ENCODE measurements at regions not wholly inside any gene's neighbourhood (a gene's known extent, or its start where the extent isn't known, plus 50 kb on each side); places are given as distances from the start of the nearest gene placed in this dataset.

- H3K4me3 ChIP-seq (ENCODE audit: insufficient read length, low read depth): no peak overlapping the region
- H3K9ac ChIP-seq (ENCODE audit: insufficient read length, low read depth): no peak overlapping the region
- H3K4me1 ChIP-seq (ENCODE audit: insufficient read depth, insufficient read length): no peaks in the 10 kb centered on the region
- no peak for TF ChIP-seq SUZ12 (IDR thresholded peaks at IDR 0.05; ENCODE audit: extremely low read depth, insufficient read depth, insufficient read length)
- no peak for TF ChIP-seq ZNF274 (IDR thresholded peaks at IDR 0.05; ENCODE audit: low read depth, low read length)
- TF ChIP-seq YY1 (IDR thresholded peaks at IDR 0.05; ENCODE audit: insufficient read depth, insufficient read length): no peak
- no peaks in the 10 kb centered on the region for H3K9me3 ChIP-seq (ENCODE audit: insufficient read depth, low read length)
- no peak for DNase-seq (ENCODE audit: low read depth, low spot score)
- no peaks in the 10 kb centered on the region for H3K36me3 ChIP-seq (ENCODE audit: insufficient read depth, insufficient read length, low read length)
- no peaks in the 10 kb centered on the region for H3K27me3 ChIP-seq (ENCODE audit: insufficient read depth, insufficient read length)
Observed at GRCh38 chr3:144866476-144866875, 894.9 kb downstream of the DIPK2A start.

DNA sequence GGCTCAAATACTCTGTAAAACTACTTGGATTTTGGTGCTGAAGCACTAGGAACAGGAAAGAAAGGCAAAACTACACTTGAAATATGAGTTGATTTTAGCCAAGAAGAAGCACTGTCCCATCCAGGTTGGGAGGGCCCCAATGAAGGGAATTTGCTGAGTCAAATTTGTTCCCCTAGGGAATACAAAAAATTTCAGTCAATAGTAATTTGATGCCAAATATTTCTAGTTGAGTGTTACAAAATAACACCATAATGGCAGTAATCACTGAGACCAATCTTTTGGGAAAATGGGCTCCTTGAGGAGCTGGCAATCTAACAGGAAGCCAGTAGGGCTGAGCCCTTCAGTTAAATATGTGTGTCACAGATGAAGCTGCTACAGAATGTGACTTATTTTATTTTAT lies 896.9 kb downstream of the DIPK2A start:
- Histone ChIP-seq H3K4me1 (ENCODE audit: insufficient read depth, insufficient read length) (no peaks in the 10 kb centered on the region), H3K36me3 (ENCODE audit: insufficient read depth, insufficient read length, low read length) (no peaks in the 10 kb centered on the region), H3K9me3 (ENCODE audit: insufficient read depth, low read length) (no peaks in the 10 kb centered on the region), H3K9ac (ENCODE audit: insufficient read length, low read depth) (no peak overlapping the region), H3K27me3 (ENCODE audit: insufficient read depth, insufficient read length) (no peaks in the 10 kb centered on the region), H3K4me3 (ENCODE audit: insufficient read length, low read depth) (no peak overlapping the region)
- TF ChIP-seq YY1 (IDR thresholded peaks at IDR 0.05; ENCODE audit: insufficient read depth, insufficient read length) (no peak), ZNF274 (IDR thresholded peaks at IDR 0.05; ENCODE audit: low read depth, low read length) (no peak)
- DNase-seq (ENCODE audit: low read depth, low spot score): no peak

- TF ChIP-seq YY1 (IDR thresholded peaks at IDR 0.05; ENCODE audit: insufficient read depth, insufficient read length): no peak
- TF ChIP-seq SUZ12 (IDR thresholded peaks at IDR 0.05; ENCODE audit: extremely low read depth, insufficient read depth, insufficient read length): no peak
- TF ChIP-seq ZNF274 (IDR thresholded peaks at IDR 0.05; ENCODE audit: low read depth, low read length): no peak
Observed at GRCh38 chr3:144873066-144873465, 901.4 kb downstream of the DIPK2A start.

GRCh38 chr3:144875211-144875610 lies 903.6 kb downstream of the DIPK2A start:
- Histone ChIP-seq H3K9ac (ENCODE audit: insufficient read length, low read depth) (no peak overlapping the region), H3K36me3 (ENCODE audit: insufficient read depth, insufficient read length, low read length) (no peaks in the 10 kb centered on the region), H3K4me3 (ENCODE audit: insufficient read length, low read depth) (no peak overlapping the region), H3K9me3 (ENCODE audit: insufficient read depth, low read length) (no peaks in the 10 kb centered on the region), H3K27me3 (ENCODE audit: insufficient read depth, insufficient read length) (no peaks in the 10 kb centered on the region), H3K4me1 (ENCODE audit: insufficient read depth, insufficient read length) (no peaks in the 10 kb centered on the region)
- TF ChIP-seq ZNF274 (IDR thresholded peaks at IDR 0.05; ENCODE audit: low read depth, low read length) (no peak), SUZ12 (IDR thresholded peaks at IDR 0.05; ENCODE audit: extremely low read depth, insufficient read depth, insufficient read length) (no peak), YY1 (IDR thresholded peaks at IDR 0.05; ENCODE audit: insufficient read depth, insufficient read length) (no peak)
- DNase-seq (ENCODE audit: low read depth, low spot score): no peak

More at GRCh38 chr3:144873066-144873465, 901.4 kb downstream of the DIPK2A start:
- DNase-seq (ENCODE audit: low read depth, low spot score): no peak
- no peaks in the 10 kb centered on the region for H3K36me3 ChIP-seq (ENCODE audit: insufficient read depth, insufficient read length, low read length)
- H3K9ac ChIP-seq (ENCODE audit: insufficient read length, low read depth): no peak overlapping the region
- no peaks in the 10 kb centered on the region for H3K27me3 ChIP-seq (ENCODE audit: insufficient read depth, insufficient read length)
- no peaks in the 10 kb centered on the region for H3K9me3 ChIP-seq (ENCODE audit: insufficient read depth, low read length)
- no peak overlapping the region for H3K4me3 ChIP-seq (ENCODE audit: insufficient read length, low read depth)
- no peaks in the 10 kb centered on the region for H3K4me1 ChIP-seq (ENCODE audit: insufficient read depth, insufficient read length)

- H3K9ac ChIP-seq (ENCODE audit: insufficient read length, low read depth): no peak overlapping the region
- H3K4me1 ChIP-seq (ENCODE audit: insufficient read depth, insufficient read length): no peaks in the 10 kb centered on the region
- H3K27me3 ChIP-seq (ENCODE audit: insufficient read depth, insufficient read length): no peaks in the 10 kb centered on the region
- no peaks in the 10 kb centered on the region for H3K9me3 ChIP-seq (ENCODE audit: insufficient read depth, low read length)
- TF ChIP-seq YY1 (IDR thresholded peaks at IDR 0.05; ENCODE audit: insufficient read depth, insufficient read length) (no peak), SUZ12 (IDR thresholded peaks at IDR 0.05; ENCODE audit: extremely low read depth, insufficient read depth, insufficient read length) (no peak), ZNF274 (IDR thresholded peaks at IDR 0.05; ENCODE audit: low read depth, low read length) (no peak)
- no peak for DNase-seq (ENCODE audit: low read depth, low spot score)
- no peak overlapping the region for H3K4me3 ChIP-seq (ENCODE audit: insufficient read length, low read depth)
- H3K36me3 ChIP-seq (ENCODE audit: insufficient read depth, insufficient read length, low read length): no peaks in the 10 kb centered on the region
Observed at GRCh38 chr3:144877356-144877755, 905.7 kb downstream of the DIPK2A start.

DNA sequence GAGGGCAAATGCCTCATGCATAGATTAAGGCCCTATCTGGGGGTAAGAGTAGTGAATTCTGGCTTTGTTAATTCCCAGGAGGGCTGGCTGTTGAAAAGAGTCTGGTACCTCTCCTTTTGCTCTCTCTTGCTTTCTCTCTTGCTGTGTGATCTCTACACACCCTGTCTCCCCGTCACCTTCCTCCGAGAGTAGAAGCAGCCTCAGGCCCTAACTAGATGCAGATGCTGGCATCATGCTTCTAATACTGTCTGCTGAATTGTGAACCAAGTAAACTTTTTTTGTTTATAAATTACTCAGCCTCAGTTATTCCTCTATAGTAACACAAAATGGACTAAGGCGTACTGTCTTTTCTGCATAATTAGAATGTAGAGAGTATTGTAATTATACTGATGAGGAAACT lies 908.1 kb downstream of the DIPK2A start:
- no peak overlapping the region for H3K4me3 ChIP-seq (ENCODE audit: insufficient read length, low read depth)
- no peak for DNase-seq (ENCODE audit: low read depth, low spot score)
- H3K9me3 ChIP-seq (ENCODE audit: insufficient read depth, low read length): no peaks in the 10 kb centered on the region
- no peaks in the 10 kb centered on the region for H3K27me3 ChIP-seq (ENCODE audit: insufficient read depth, insufficient read length)
- H3K36me3 ChIP-seq (ENCODE audit: insufficient read depth, insufficient read length, low read length): no peaks in the 10 kb centered on the region
- TF ChIP-seq YY1 (IDR thresholded peaks at IDR 0.05; ENCODE audit: insufficient read depth, insufficient read length) (no peak), SUZ12 (IDR thresholded peaks at IDR 0.05; ENCODE audit: extremely low read depth, insufficient read depth, insufficient read length) (no peak), ZNF274 (IDR thresholded peaks at IDR 0.05; ENCODE audit: low read depth, low read length) (no peak)
- H3K4me1 ChIP-seq (ENCODE audit: insufficient read depth, insufficient read length): no peaks in the 10 kb centered on the region
- no peak overlapping the region for H3K9ac ChIP-seq (ENCODE audit: insufficient read length, low read depth)

DNA sequence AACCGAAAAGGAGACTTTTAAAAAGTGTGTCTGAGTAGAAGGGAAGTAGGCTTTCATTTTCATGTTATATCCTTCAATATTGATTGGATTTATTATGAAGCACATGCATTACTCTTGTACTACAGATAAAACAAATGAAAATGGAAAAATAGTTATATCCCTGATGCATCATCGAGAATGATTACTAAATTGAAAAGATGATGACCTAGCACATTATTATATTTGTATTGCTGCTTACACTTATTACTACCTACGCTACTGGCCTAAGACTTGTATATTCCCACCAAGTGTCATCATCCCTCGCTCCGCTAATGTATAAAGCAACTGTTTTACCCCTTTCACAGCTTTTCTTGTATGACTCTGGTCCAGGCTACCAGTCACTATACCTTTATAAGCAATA lies 922.4 kb downstream of the DIPK2A start:
- Histone ChIP-seq H3K4me1 (ENCODE audit: insufficient read depth, insufficient read length) (no peaks in the 10 kb centered on the region), H3K9ac (ENCODE audit: insufficient read length, low read depth) (no peak overlapping the region), H3K27me3 (ENCODE audit: insufficient read depth, insufficient read length) (no peaks in the 10 kb centered on the region), H3K9me3 (ENCODE audit: insufficient read depth, low read length) (no peaks in the 10 kb centered on the region), H3K4me3 (ENCODE audit: insufficient read length, low read depth) (no peak overlapping the region), H3K36me3 (ENCODE audit: insufficient read depth, insufficient read length, low read length) (no peaks in the 10 kb centered on the region)
- DNase-seq (ENCODE audit: low read depth, low spot score): no peak
- no peak for TF ChIP-seq ZNF274 (IDR thresholded peaks at IDR 0.05; ENCODE audit: low read depth, low read length)
- TF ChIP-seq SUZ12 (IDR thresholded peaks at IDR 0.05; ENCODE audit: extremely low read depth, insufficient read depth, insufficient read length): no peak
- TF ChIP-seq YY1 (IDR thresholded peaks at IDR 0.05; ENCODE audit: insufficient read depth, insufficient read length): no peak

DNA sequence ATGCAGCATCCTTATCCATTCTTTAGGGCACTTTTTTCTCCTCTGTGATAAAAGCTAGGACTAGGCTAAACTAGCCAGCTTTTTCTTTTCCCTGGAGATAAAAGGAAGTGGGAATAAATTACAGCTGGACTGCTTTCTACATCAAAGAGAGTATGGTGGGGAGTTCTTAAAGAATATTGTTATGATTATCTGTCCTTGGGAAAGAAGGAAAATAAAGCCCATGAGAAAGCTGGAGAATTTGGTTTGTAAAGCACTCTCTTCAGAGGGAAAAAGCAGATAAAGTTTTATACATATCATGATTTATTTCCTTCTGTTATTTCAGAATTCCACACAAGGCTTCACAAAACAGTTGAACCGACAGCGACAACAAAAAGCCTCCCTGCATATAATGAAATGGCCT lies 923.0 kb downstream of the DIPK2A start:
- no peak for DNase-seq (ENCODE audit: low read depth, low spot score)
- Histone ChIP-seq H3K9ac (ENCODE audit: insufficient read length, low read depth) (no peak overlapping the region), H3K27me3 (ENCODE audit: insufficient read depth, insufficient read length) (no peaks in the 10 kb centered on the region), H3K36me3 (ENCODE audit: insufficient read depth, insufficient read length, low read length) (no peaks in the 10 kb centered on the region), H3K4me3 (ENCODE audit: insufficient read length, low read depth) (no peak overlapping the region), H3K4me1 (ENCODE audit: insufficient read depth, insufficient read length) (no peaks in the 10 kb centered on the region), H3K9me3 (ENCODE audit: insufficient read depth, low read length) (no peaks in the 10 kb centered on the region)
- no peak for TF ChIP-seq YY1 (IDR thresholded peaks at IDR 0.05; ENCODE audit: insufficient read depth, insufficient read length)
- no peak for TF ChIP-seq ZNF274 (IDR thresholded peaks at IDR 0.05; ENCODE audit: low read depth, low read length)
- no peak for TF ChIP-seq SUZ12 (IDR thresholded peaks at IDR 0.05; ENCODE audit: extremely low read depth, insufficient read depth, insufficient read length)

Measured in NT2/D1 (cell line).